ENCODE measurements at regions not wholly inside any gene's neighbourhood (a gene's known extent, or its start where the extent isn't known, plus 50 kb on each side); places are given as distances from the start of the nearest gene placed in this dataset.
"Not testable (repeated sequence)": the region's sequence is repeated elsewhere in the genome, so short reads cannot be mapped to it uniquely, and the experiment has no call there.

DNA sequence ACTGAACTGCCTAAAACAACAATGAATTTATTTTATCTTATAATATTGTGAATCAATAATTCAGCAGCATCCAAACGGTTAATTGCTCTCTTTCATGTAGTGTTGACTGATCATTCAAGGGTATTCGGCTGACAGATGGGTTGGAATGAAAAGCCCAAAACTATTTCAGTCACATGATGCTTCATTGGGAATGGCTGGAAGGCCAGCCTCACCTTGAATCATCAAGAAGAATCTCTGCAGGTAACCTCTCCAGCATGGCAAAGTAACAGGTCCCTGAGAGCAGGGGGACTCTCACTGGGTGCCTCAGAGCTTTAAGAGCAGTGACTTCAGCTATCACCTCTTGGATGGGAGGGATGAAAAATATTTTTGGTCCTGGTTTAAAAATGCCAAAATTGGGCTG lies 1395.7 kb downstream of the OLFM4 start:
- TF ChIP-seq POLR2AphosphoS5 (IDR thresholded peaks at IDR 0.05) (no peak), EP300 (IDR thresholded peaks at IDR 0.05) (no peak), POLR2A (IDR thresholded peaks at IDR 0.05) (no peak)
- TF ChIP-seq, protein P1, sequence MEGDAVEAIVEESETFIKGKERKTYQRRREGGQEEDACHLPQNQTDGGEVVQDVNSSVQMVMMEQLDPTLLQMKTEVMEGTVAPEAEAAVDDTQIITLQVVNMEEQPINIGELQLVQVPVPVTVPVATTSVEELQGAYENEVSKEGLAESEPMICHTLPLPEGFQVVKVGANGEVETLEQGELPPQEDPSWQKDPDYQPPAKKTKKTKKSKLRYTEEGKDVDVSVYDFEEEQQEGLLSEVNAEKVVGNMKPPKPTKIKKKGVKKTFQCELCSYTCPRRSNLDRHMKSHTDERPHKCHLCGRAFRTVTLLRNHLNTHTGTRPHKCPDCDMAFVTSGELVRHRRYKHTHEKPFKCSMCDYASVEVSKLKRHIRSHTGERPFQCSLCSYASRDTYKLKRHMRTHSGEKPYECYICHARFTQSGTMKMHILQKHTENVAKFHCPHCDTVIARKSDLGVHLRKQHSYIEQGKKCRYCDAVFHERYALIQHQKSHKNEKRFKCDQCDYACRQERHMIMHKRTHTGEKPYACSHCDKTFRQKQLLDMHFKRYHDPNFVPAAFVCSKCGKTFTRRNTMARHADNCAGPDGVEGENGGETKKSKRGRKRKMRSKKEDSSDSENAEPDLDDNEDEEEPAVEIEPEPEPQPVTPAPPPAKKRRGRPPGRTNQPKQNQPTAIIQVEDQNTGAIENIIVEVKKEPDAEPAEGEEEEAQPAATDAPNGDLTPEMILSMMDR (IDR thresholded peaks at IDR 0.05), result no peak
- 48% methylated on average over 2 of the region's 2 CpGs for WGBS, 2 donors
- DNase-seq, result no peak
- no peaks in the 10 kb centered on the region for H3K9me3 ChIP-seq
- no peaks in the 10 kb centered on the region for H3K36me3 ChIP-seq
- no peak overlapping the region for H3K4me3 ChIP-seq
- ATAC-seq (ENCODE audit: low FRiP score in 2 of 2), result no peak
- no peaks in the 10 kb centered on the region for H3K27me3 ChIP-seq
- no peak overlapping the region for H3K27ac ChIP-seq
- H3K4me1 ChIP-seq, result no peaks in the 10 kb centered on the region

DNA sequence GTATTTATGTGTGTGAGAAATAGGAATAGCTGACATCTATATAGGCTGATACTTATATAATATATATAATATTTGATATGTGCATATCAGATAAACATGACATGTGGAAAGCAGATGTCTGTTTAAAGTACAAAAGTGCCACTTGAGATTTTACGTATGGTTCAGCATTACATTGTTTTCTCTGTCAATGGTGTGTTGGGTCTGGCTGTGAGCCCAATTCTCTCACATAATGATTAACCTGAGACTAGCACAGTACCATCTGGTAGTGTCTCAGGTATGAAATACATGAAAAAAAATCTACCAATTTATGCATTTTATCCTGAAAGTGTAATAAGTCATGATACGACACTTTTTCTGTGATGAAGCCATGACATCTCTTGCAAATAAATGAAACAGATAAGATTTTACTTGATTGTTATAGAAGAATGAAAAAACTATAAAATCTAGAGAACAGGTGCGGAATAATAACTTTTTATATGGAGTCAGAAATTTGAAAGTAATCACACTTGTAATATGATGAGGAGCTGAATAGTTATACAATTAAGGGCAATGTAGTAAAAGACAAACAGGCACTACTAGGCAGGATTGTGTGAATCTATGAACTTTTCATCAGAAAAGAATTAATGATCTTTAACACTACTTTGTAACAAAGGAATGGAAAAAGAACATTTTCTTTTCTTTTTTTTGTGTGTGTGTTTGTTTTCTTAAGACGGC lies 1405.0 kb downstream of the OLFM4 start:
- WGBS, 2 donors, result 74 to 76% methylated on average over 4 of the region's 4 CpGs
- no peaks in the 10 kb centered on the region for H3K9me3 ChIP-seq
- H3K27me3 ChIP-seq, result no peaks in the 10 kb centered on the region
- TF ChIP-seq EP300 (IDR thresholded peaks at IDR 0.05), result no peak
- no peak for TF ChIP-seq POLR2A (IDR thresholded peaks at IDR 0.05)
- TF ChIP-seq, protein P1 (IDR thresholded peaks at IDR 0.05), result no peak
- no peak for TF ChIP-seq POLR2AphosphoS5 (IDR thresholded peaks at IDR 0.05)
- ATAC-seq (ENCODE audit: low FRiP score in 2 of 2), result no peak
- DNase-seq, result no peak
- H3K4me1 ChIP-seq, result no peaks in the 10 kb centered on the region
- no peaks in the 10 kb centered on the region for H3K36me3 ChIP-seq
- no peak overlapping the region for H3K4me3 ChIP-seq
- no peak overlapping the region for H3K27ac ChIP-seq

DNA sequence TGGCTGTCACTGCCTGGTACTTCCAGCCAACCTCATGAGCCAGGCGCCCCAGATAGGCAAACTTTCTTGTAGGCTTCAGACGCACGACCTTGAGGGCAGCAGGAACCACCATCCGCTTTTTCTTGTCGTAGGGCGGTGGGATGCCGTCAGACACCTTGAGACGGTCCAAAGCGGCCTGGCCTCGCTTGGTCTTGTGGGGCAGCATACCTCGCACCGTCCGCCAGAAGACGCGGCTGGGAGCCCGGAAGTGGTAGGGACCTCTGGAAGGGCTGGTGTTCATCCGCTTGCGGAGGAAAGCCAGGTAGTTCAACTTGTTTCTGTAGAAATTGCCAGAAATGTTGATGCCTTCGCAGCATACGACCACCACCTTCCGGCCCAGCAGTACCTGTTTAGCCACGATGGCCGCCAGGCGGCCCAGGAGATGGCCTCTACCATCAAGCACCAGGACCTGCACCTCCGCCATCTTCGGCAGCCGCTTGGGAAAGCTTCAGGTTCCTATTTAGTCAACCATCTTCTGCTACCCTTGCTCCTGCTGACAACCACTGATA lies 1412.3 kb downstream of the OLFM4 start:
- not testable (repeated sequence) for H3K9me3 ChIP-seq; H3K27me3 ChIP-seq; H3K27ac ChIP-seq; ATAC-seq (ENCODE audit: low FRiP score in 2 of 2); H3K4me1 ChIP-seq; H3K4me3 ChIP-seq; H3K36me3 ChIP-seq
- 93 to 96% methylated on average over 16 to 26 of the region's 27 CpGs for WGBS, 2 donors
- DNase-seq, result peak in 1 of 2 donors; percentile 75

DNA sequence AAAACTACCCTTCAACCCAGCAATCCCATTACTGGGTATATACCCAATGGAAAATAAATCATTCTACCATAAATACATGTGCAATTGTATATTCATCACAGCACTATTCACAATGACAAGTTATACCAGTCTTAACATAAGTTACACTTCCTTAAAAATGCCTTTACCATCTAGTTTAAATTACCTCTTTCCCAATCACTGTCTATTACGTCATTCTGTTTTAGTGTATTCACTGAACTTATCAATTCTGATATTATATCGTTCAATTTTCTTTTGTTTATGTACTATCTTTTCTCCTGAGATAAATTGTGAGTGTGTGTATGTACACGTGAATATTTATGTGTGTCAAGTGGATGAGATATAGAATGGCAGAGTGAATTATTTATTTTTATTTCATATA lies 1416.8 kb downstream of the OLFM4 start:
- Histone ChIP-seq H3K4me1 (no peaks in the 10 kb centered on the region), H3K4me3 (no peak overlapping the region), H3K27me3 (no peaks in the 10 kb centered on the region), H3K36me3 (no peaks in the 10 kb centered on the region), H3K27ac (no peak overlapping the region), H3K9me3 (peaks cover 0 to 9% (median 0%) of the 10 kb centered on the region in 4 donors)
- DNase-seq, result no peak
- WGBS, 2 donors, result 73 to 76% methylated on average over 3 of the region's 3 CpGs
- no peak for ATAC-seq (ENCODE audit: low FRiP score in 2 of 2)
- TF ChIP-seq, protein P1 (IDR thresholded peaks at IDR 0.05), result no peak
- TF ChIP-seq EP300 (IDR thresholded peaks at IDR 0.05) (no peak), POLR2A (IDR thresholded peaks at IDR 0.05) (no peak), POLR2AphosphoS5 (IDR thresholded peaks at IDR 0.05) (no peak)

DNA sequence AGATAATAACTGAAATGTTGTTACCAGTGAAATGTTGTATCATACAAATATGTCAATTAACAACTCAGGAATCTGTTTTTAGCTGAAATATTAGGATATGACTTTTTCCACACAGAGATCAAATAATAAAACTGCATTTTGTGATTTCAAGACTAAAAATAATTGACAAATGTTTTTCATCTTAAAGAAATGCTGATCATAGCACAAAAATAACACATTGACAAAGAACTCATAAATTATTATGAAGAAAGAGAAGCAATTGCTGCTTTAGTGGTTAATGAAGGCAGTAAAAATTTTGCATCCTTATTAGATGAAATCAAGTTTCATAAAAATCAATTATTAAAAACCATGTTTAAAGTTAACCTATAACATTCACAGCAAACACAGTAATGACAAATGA lies 1417.3 kb downstream of the OLFM4 start:
- no peaks in the 10 kb centered on the region for H3K4me1 ChIP-seq
- no peak overlapping the region for H3K4me3 ChIP-seq
- no peak overlapping the region for H3K27ac ChIP-seq
- H3K27me3 ChIP-seq, result no peaks in the 10 kb centered on the region
- H3K9me3 ChIP-seq, result peaks cover 0 to 8% (median 0%) of the 10 kb centered on the region in 4 donors
- no peak for ATAC-seq (ENCODE audit: low FRiP score in 2 of 2)
- no peak for DNase-seq
- TF ChIP-seq, protein P1 (IDR thresholded peaks at IDR 0.05), result no peak
- no peak for TF ChIP-seq EP300 (IDR thresholded peaks at IDR 0.05)
- no peak for TF ChIP-seq POLR2A (IDR thresholded peaks at IDR 0.05)
- no peak for TF ChIP-seq POLR2AphosphoS5 (IDR thresholded peaks at IDR 0.05)
- H3K36me3 ChIP-seq, result no peaks in the 10 kb centered on the region
